NT2/D1 (cell line): ENCODE measurements at regions not wholly inside any gene's neighbourhood (a gene's known extent, or its start where the extent isn't known, plus 50 kb on each side); places are given as distances from the start of the nearest gene placed in this dataset.

Experiments used
- DNase-seq: peaks from one replicate; pipeline ENCODE4 v3.0.0-alpha.2; 2011; ENCODE audit warnings: low read depth, low spot score
- H3K27me3 ChIP-seq: 2 replicates; pipeline ENCODE4 v1.6.0; 2011; ENCODE audit warnings: mild to moderate bottlenecking; ENCODE audit not compliant: insufficient read length, insufficient read depth
- H3K36me3 ChIP-seq: 2 replicates; pipeline ENCODE4 v1.6.1; 2011; ENCODE audit warnings: mild to moderate bottlenecking, low read length, mixed read lengths; ENCODE audit not compliant: insufficient read depth, insufficient read length
- H3K4me1 ChIP-seq: 2 replicates; pipeline ENCODE4 v1.5.1; 2011; ENCODE audit not compliant: insufficient read depth, insufficient read length
- H3K4me3 ChIP-seq: 2 replicates; pipeline ENCODE4 v1.5.1; 2011; ENCODE audit warnings: low read depth; ENCODE audit not compliant: insufficient read length
- H3K9ac ChIP-seq: 2 replicates; pipeline ENCODE4 v1.6.0; 2011; ENCODE audit warnings: low read depth; ENCODE audit not compliant: insufficient read length
- H3K9me3 ChIP-seq: 2 replicates; pipeline ENCODE4 v1.5.1; 2011; ENCODE audit warnings: mild to moderate bottlenecking, low read length; ENCODE audit not compliant: insufficient read depth
- SUZ12 ChIP-seq: IDR thresholded peaks from 2 replicates; pipeline ENCODE4 v1.6.1; 2011; ENCODE audit not compliant: insufficient read length, insufficient read depth; ENCODE audit errors: extremely low read depth
- YY1 ChIP-seq: IDR thresholded peaks from 2 replicates; pipeline ENCODE4 v1.6.1; 2011; ENCODE audit not compliant: insufficient read length, insufficient read depth
- ZNF274 ChIP-seq: IDR thresholded peaks from 2 replicates; pipeline ENCODE4 v1.6.1; 2011; ENCODE audit warnings: mild to moderate bottlenecking, low read depth, low read length

- DNase-seq, result no peak
- Histone ChIP-seq H3K9ac (no peak overlapping the region), H3K4me3 (no peak overlapping the region), H3K4me1 (peaks cover 3% of the 10 kb centered on the region), H3K9me3 (no peaks in the 10 kb centered on the region), H3K27me3 (no peaks in the 10 kb centered on the region), H3K36me3 (no peaks in the 10 kb centered on the region)
- TF ChIP-seq SUZ12 (no peak), YY1 (no peak), ZNF274 (no peak)
Measured at GRCh38 chr3:62926494-62926893, 51.3 kb upstream of the CADPS start.

GRCh38 chr3:62928256-62928655 lies 53.0 kb upstream of the CADPS start:
- Histone ChIP-seq H3K4me1 (no peaks in the 10 kb centered on the region), H3K27me3 (no peaks in the 10 kb centered on the region), H3K9me3 (no peaks in the 10 kb centered on the region), H3K9ac (no peak overlapping the region), H3K36me3 (no peaks in the 10 kb centered on the region), H3K4me3 (no peak overlapping the region)
- no peak for TF ChIP-seq YY1
- TF ChIP-seq SUZ12, result no peak
- no peak for TF ChIP-seq ZNF274
- no peak for DNase-seq

GRCh38 chr3:62929771-62930170 lies 54.6 kb upstream of the CADPS start:
- Histone ChIP-seq H3K4me1 (no peaks in the 10 kb centered on the region), H3K27me3 (no peaks in the 10 kb centered on the region), H3K36me3 (no peaks in the 10 kb centered on the region), H3K4me3 (no peak overlapping the region), H3K9me3 (no peaks in the 10 kb centered on the region), H3K9ac (no peak overlapping the region)
- no peak for DNase-seq
- TF ChIP-seq SUZ12 (no peak), ZNF274 (no peak), YY1 (no peak)

- H3K9me3 ChIP-seq, result no peaks in the 10 kb centered on the region; the same call in 1 of the 2 replicates
- no peaks in the 10 kb centered on the region for H3K27me3 ChIP-seq
- H3K4me3 ChIP-seq, result no peak overlapping the region
- DNase-seq, result no peak
- H3K4me1 ChIP-seq, result no peaks in the 10 kb centered on the region
- H3K9ac ChIP-seq, result no peak overlapping the region
- TF ChIP-seq SUZ12 (no peak), ZNF274 (no peak), YY1 (no peak)
- H3K36me3 ChIP-seq, result no peaks in the 10 kb centered on the region
Measured at GRCh38 chr3:62935793-62936192, 60.6 kb upstream of the CADPS start.

GRCh38 chr3:62936626-62937254 lies 61.5 kb upstream of the CADPS start:
- no peaks in the 10 kb centered on the region for H3K36me3 ChIP-seq
- no peak for DNase-seq
- TF ChIP-seq ZNF274, result no peak
- no peak for TF ChIP-seq YY1
- no peak for TF ChIP-seq SUZ12
- no peaks in the 10 kb centered on the region for H3K27me3 ChIP-seq
- no peaks in the 10 kb centered on the region for H3K4me1 ChIP-seq
- H3K9ac ChIP-seq, result no peak overlapping the region
- no peak overlapping the region for H3K4me3 ChIP-seq
- H3K9me3 ChIP-seq, result no peaks in the 10 kb centered on the region; the same call in 1 of the 2 replicates

- TF ChIP-seq ZNF274, result no peak
- no peak for TF ChIP-seq YY1
- no peaks in the 10 kb centered on the region for H3K36me3 ChIP-seq
- no peaks in the 10 kb centered on the region for H3K27me3 ChIP-seq
- no peak for DNase-seq
- H3K4me1 ChIP-seq, result no peaks in the 10 kb centered on the region
- no peaks in the 10 kb centered on the region; the same call in 1 of the 2 replicates for H3K9me3 ChIP-seq
- no peak overlapping the region for H3K4me3 ChIP-seq
- H3K9ac ChIP-seq, result no peak overlapping the region
Measured at GRCh38 chr3:62938583-62938982, 63.4 kb upstream of the CADPS start.

GRCh38 chr3:62939707-62940106 lies 64.5 kb upstream of the CADPS start:
- TF ChIP-seq SUZ12 (no peak), YY1 (no peak), ZNF274 (no peak)
- no peaks in the 10 kb centered on the region for H3K36me3 ChIP-seq
- DNase-seq, result no peak
- no peaks in the 10 kb centered on the region; the same call in 1 of the 2 replicates for H3K9me3 ChIP-seq
- H3K27me3 ChIP-seq, result no peaks in the 10 kb centered on the region
- H3K9ac ChIP-seq, result no peak overlapping the region
- H3K4me3 ChIP-seq, result no peak overlapping the region
- no peaks in the 10 kb centered on the region for H3K4me1 ChIP-seq
